ENCODE measurements at regions not wholly inside any gene's neighbourhood (a gene's known extent, or its start where the extent isn't known, plus 50 kb on each side); places are given as distances from the start of the nearest gene placed in this dataset.

- TF ChIP-seq CTCF (IDR thresholded peaks at IDR 0.05; ENCODE audit: unreplicated experiment): no peak
- Mint-ChIP-seq H3K27me3 (ENCODE audit: insufficient read depth, unreplicated experiment) (no peaks in the 10 kb centered on the region), H3K27ac (ENCODE audit: low read depth, unreplicated experiment) (no peak overlapping the region), H3K4me3 (ENCODE audit: unreplicated experiment) (no peak overlapping the region), H3K36me3 (ENCODE audit: insufficient read depth, unreplicated experiment) (no peaks in the 10 kb centered on the region), H3K9me3 (ENCODE audit: unreplicated experiment) (peaks cover 18% of the 10 kb centered on the region), H3K4me1 (ENCODE audit: insufficient read depth, unreplicated experiment) (no peaks in the 10 kb centered on the region)
- no TSS peak for BruUV-seq (replicated peaks)
- intact Hi-C loops (cut with micrococcal nuclease): no loop called here
- POLR2A ChIA-PET: no interaction called here
- CTCF ChIA-PET: no interaction called here
- DNase-seq (ENCODE audit: unreplicated experiment): no peak
Observed at GRCh38 chr12:28604240-28604639, 414.0 kb downstream of the CCDC91 start.

DNA sequence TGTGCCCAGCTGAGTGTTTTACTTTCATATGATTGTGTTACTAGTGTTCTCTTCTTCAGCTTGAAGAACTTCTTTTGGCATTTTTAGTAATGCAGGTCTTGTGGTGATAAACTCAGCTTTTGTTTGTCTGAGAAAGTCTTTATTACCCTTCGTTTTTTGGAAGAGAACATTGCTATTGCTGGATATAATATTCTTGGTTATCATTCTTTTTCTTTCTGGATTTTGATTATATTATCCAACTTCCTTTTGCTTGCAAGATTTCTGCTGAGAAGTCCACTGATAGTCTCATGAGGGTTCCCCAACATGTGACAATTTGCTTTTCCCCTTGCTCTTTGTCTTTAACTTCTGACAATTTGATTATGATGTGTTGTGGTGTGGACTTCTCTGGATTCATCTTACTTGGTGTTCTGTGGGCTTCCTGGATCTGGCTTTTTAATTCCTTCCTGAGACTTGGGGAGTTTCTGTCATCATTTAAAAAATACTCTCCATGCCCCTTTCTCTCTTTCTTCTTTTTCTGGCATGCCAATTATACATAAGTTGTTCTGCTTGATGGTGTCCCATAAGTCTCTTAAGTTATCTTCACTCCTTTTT, 416.8 kb downstream of the CCDC91 start:
- intact Hi-C loops (cut with micrococcal nuclease): no loop called here
- Mint-ChIP-seq H3K27me3 (ENCODE audit: insufficient read depth, unreplicated experiment) (no peaks in the 10 kb centered on the region), H3K27ac (ENCODE audit: low read depth, unreplicated experiment) (no peak overlapping the region), H3K4me1 (ENCODE audit: insufficient read depth, unreplicated experiment) (peaks cover 13% of the 10 kb centered on the region), H3K4me3 (ENCODE audit: unreplicated experiment) (no peak overlapping the region), H3K36me3 (ENCODE audit: insufficient read depth, unreplicated experiment) (no peaks in the 10 kb centered on the region), H3K9me3 (ENCODE audit: unreplicated experiment) (peaks cover 18% of the 10 kb centered on the region)
- CTCF ChIA-PET: no interaction called here
- BruUV-seq (replicated peaks): no TSS peak
- no peak for TF ChIP-seq CTCF (IDR thresholded peaks at IDR 0.05; ENCODE audit: unreplicated experiment)
- POLR2A ChIA-PET: interaction anchor here (0.6 kb wide), 1 partner anchor 14 kb away, joined by 3 read pairs; no protein-coding TSS in a partner anchor
- no peak for DNase-seq (ENCODE audit: unreplicated experiment)

DNA sequence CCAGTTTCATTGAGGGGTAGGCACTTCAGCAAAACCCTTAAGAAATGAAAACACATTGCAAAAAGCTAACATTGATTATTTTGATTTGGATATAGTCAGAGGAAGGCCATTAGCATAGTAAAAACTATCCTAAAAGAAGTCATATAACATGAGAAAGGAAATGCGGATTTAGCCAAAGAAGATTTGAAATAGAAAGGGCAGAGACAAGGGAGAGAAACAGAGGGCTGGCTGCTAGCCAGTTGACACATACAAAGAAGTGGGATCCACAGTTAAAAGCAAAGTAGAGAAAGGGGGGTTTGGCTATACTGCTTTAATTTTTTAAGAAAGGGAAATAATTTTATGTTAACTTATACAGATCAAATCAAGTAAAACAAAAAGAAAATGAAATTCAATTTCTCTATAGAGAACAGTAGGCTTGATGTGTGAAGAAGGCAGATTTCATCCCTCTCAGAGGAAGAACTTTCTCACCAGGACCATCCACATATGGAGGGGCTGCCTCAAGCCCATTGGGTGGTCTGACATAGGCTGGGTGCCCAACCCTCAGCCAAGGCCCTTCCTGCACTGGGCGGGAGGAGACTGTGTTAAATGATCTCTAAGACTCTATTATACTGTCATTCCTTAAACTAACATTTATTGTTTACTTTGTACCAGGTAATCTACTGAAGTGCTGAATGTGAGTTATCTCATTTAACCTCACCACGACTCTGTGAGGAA, 420.3 kb downstream of the CCDC91 start:
- no peak overlapping the region for H3K4me3 Mint-ChIP-seq (ENCODE audit: unreplicated experiment)
- BruUV-seq (replicated peaks): no TSS peak

DNA sequence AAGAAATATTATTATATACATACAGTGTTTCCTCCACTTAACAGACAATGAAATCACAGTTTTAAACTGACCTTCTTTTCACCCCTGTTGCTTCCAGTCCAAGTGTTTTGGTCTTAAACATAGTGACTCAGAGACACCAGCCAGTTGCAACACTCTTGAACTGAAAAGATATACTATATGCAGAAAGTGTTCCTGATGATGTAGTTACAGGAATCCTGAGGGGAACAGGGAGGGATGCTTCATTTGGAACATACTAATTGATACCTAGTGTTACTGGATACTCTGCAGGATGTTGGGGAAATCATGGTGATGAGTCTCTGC, 420.8 kb downstream of the CCDC91 start:
- H3K4me3 Mint-ChIP-seq (ENCODE audit: unreplicated experiment): no peak overlapping the region
- H3K4me1 Mint-ChIP-seq (ENCODE audit: insufficient read depth, unreplicated experiment): peaks cover 13% of the 10 kb centered on the region
- POLR2A ChIA-PET: no interaction called here
- H3K36me3 Mint-ChIP-seq (ENCODE audit: insufficient read depth, unreplicated experiment): no peaks in the 10 kb centered on the region
- CTCF ChIA-PET: no interaction called here
- intact Hi-C loops (cut with micrococcal nuclease): no loop called here
- no peak for TF ChIP-seq CTCF (IDR thresholded peaks at IDR 0.05; ENCODE audit: unreplicated experiment)
- no peaks in the 10 kb centered on the region for H3K27me3 Mint-ChIP-seq (ENCODE audit: insufficient read depth, unreplicated experiment)
- H3K27ac Mint-ChIP-seq (ENCODE audit: low read depth, unreplicated experiment): no peak overlapping the region
- DNase-seq (ENCODE audit: unreplicated experiment): peak; percentile 83
- no TSS peak for BruUV-seq (replicated peaks)
- H3K9me3 Mint-ChIP-seq (ENCODE audit: unreplicated experiment): peaks cover 16% of the 10 kb centered on the region

More for the DNA sequence above, 420.3 kb downstream of the CCDC91 start:
- ChIA-PET POLR2A (no interaction called here), CTCF (no interaction called here)
- H3K36me3 Mint-ChIP-seq (ENCODE audit: insufficient read depth, unreplicated experiment): no peaks in the 10 kb centered on the region
- H3K27ac Mint-ChIP-seq (ENCODE audit: low read depth, unreplicated experiment): no peak overlapping the region
- no peak for TF ChIP-seq CTCF (IDR thresholded peaks at IDR 0.05; ENCODE audit: unreplicated experiment)
- intact Hi-C loops (cut with micrococcal nuclease): no loop called here
- peaks cover 13% of the 10 kb centered on the region for H3K4me1 Mint-ChIP-seq (ENCODE audit: insufficient read depth, unreplicated experiment)
- DNase-seq (ENCODE audit: unreplicated experiment): no peak
- H3K27me3 Mint-ChIP-seq (ENCODE audit: insufficient read depth, unreplicated experiment): no peaks in the 10 kb centered on the region
- H3K9me3 Mint-ChIP-seq (ENCODE audit: unreplicated experiment): peaks cover 18% of the 10 kb centered on the region

Data from MCF 10A (cell line).